ENCODE measurements at regions not wholly inside any gene's neighbourhood (a gene's known extent, or its start where the extent isn't known, plus 50 kb on each side); places are given as distances from the start of the nearest gene placed in this dataset.

GRCh38 chr6:10297832-10298231, 117.0 kb downstream of the TFAP2A start:
- TF ChIP-seq, protein P1, sequence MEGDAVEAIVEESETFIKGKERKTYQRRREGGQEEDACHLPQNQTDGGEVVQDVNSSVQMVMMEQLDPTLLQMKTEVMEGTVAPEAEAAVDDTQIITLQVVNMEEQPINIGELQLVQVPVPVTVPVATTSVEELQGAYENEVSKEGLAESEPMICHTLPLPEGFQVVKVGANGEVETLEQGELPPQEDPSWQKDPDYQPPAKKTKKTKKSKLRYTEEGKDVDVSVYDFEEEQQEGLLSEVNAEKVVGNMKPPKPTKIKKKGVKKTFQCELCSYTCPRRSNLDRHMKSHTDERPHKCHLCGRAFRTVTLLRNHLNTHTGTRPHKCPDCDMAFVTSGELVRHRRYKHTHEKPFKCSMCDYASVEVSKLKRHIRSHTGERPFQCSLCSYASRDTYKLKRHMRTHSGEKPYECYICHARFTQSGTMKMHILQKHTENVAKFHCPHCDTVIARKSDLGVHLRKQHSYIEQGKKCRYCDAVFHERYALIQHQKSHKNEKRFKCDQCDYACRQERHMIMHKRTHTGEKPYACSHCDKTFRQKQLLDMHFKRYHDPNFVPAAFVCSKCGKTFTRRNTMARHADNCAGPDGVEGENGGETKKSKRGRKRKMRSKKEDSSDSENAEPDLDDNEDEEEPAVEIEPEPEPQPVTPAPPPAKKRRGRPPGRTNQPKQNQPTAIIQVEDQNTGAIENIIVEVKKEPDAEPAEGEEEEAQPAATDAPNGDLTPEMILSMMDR (conservative IDR thresholded peaks at IDR 0.05; ENCODE audit: low read depth, low read length) = no peak
- no peak for TF ChIP-seq EZH2phosphoT487 (IDR thresholded peaks at IDR 0.05; ENCODE audit: borderline replicate concordance, low read length)

Data from PC-3 (cell line).